ENCODE measurements at regions not wholly inside any gene's neighbourhood (a gene's known extent, or its start where the extent isn't known, plus 50 kb on each side); places are given as distances from the start of the nearest gene placed in this dataset.

- H3K27ac ChIP-seq (replicated peaks), result no peak overlapping the region
- H3K4me3 ChIP-seq (replicated peaks; ENCODE audit: insufficient read depth, low read length), result no peak overlapping the region
- no peak for DNase-seq (ENCODE audit: low read depth in 1 of 2, low spot score in 1 of 2)
- no peak for TF ChIP-seq REST (IDR thresholded peaks at IDR 0.05; ENCODE audit: insufficient replicate concordance, low read depth)
- TF ChIP-seq POLR2AphosphoS5 (IDR thresholded peaks at IDR 0.05; ENCODE audit: low read depth), result no peak
- no peak for TF ChIP-seq GABPA (IDR thresholded peaks at IDR 0.05; ENCODE audit: low read depth)
- TF ChIP-seq SPI1 (IDR thresholded peaks at IDR 0.05; ENCODE audit: borderline replicate concordance, low read depth), result no peak
- TF ChIP-seq CTCF (IDR thresholded peaks at IDR 0.05; ENCODE audit: insufficient read depth, low read length), result no peak
- no peaks in the 10 kb centered on the region for H3K27me3 ChIP-seq (ENCODE audit: insufficient read depth, poor library complexity, severe bottlenecking)
Observed at GRCh38 chr2:147468963-147469362, 375.9 kb upstream of the ACVR2A start.

GRCh38 chr2:147468349-147468748 lies 376.5 kb upstream of the ACVR2A start:
- no peak overlapping the region for H3K27ac ChIP-seq (replicated peaks)
- H3K4me3 ChIP-seq (replicated peaks; ENCODE audit: insufficient read depth, low read length), result no peak overlapping the region
- TF ChIP-seq GABPA (IDR thresholded peaks at IDR 0.05; ENCODE audit: low read depth) (no peak), POLR2AphosphoS5 (IDR thresholded peaks at IDR 0.05; ENCODE audit: low read depth) (no peak), REST (IDR thresholded peaks at IDR 0.05; ENCODE audit: insufficient replicate concordance, low read depth) (no peak), CTCF (IDR thresholded peaks at IDR 0.05; ENCODE audit: insufficient read depth, low read length) (no peak), SPI1 (IDR thresholded peaks at IDR 0.05; ENCODE audit: borderline replicate concordance, low read depth) (no peak)
- no peak for DNase-seq (ENCODE audit: low read depth in 1 of 2, low spot score in 1 of 2)
- H3K27me3 ChIP-seq (ENCODE audit: insufficient read depth, poor library complexity, severe bottlenecking), result no peaks in the 10 kb centered on the region

GRCh38 chr2:147467441-147467840 lies 377.4 kb upstream of the ACVR2A start:
- Histone ChIP-seq H3K27ac (replicated peaks) (no peak overlapping the region), H3K4me3 (replicated peaks; ENCODE audit: insufficient read depth, low read length) (no peak overlapping the region), H3K27me3 (ENCODE audit: insufficient read depth, poor library complexity, severe bottlenecking) (no peaks in the 10 kb centered on the region)
- DNase-seq (ENCODE audit: low read depth in 1 of 2, low spot score in 1 of 2), result no peak
- TF ChIP-seq CTCF (IDR thresholded peaks at IDR 0.05; ENCODE audit: insufficient read depth, low read length) (no peak), SPI1 (IDR thresholded peaks at IDR 0.05; ENCODE audit: borderline replicate concordance, low read depth) (no peak), REST (IDR thresholded peaks at IDR 0.05; ENCODE audit: insufficient replicate concordance, low read depth) (no peak)

All from HL-60 (cell line).